GM19397 (cell line): ENCODE measurements at regions not wholly inside any gene's neighbourhood (a gene's known extent, or its start where the extent isn't known, plus 50 kb on each side); places are given as distances from the start of the nearest gene placed in this dataset.
"Not testable (repeated sequence)": the region's sequence is repeated elsewhere in the genome, so short reads cannot be mapped to it uniquely, and the experiment has no call there.

Experiments
- ATAC-seq: cut with Tn5 transposase; IDR thresholded peaks from one replicate; pipeline ENCODE4 v1.9.1; 2021; ENCODE audit warnings: mild to moderate bottlenecking, moderate library complexity; ENCODE audit not compliant: unreplicated experiment

DNA sequence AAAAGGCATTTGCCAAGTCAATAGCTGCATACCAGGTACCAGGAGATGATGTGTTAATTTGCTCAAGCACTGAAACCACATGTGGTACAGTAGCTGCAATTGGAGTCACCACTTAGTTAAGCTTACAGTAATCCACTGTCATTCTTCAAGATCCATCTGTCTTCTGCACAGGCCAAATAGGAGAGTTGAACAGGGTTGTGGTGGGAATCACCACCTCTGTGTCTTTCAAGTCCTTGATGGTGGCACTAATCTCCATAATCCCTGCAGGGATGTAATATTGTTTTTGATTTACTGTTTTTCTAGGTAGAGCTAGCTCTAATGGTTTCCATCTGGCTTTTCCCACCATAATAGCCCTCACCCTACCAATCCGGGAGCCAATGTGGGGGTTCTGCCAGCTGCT is 91.9 kb downstream of the FCRL5 start:
- no peak for ATAC-seq

GRCh38 chr1:157457279-157457678 is 95.0 kb downstream of the FCRL5 start:
- no peak for ATAC-seq

DNA sequence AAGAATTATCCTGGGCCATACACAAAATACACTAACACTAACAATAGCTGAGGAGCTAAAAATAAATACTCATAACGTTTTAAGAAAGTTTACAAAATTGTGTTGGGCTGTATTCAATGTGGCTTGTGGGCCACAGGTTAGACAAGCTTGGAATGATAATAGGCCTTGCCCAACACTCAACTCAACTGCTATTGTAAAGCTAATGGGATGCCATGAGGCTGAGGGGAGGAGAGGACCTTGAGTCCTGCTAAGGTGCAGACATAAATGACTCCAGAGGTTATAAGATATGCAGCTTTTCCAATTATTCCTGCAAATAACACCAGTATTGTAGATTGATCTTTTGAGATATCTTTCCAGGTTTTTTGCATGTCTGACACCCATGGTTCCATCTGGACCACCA is 97.0 kb downstream of the FCRL5 start:
- no peak for ATAC-seq

- no peak for ATAC-seq
Observed at GRCh38 chr1:157450106-157450505, 102.2 kb downstream of the FCRL5 start.

- no peak for ATAC-seq
Observed at GRCh38 chr1:157448636-157449035, 103.7 kb downstream of the FCRL5 start.

DNA sequence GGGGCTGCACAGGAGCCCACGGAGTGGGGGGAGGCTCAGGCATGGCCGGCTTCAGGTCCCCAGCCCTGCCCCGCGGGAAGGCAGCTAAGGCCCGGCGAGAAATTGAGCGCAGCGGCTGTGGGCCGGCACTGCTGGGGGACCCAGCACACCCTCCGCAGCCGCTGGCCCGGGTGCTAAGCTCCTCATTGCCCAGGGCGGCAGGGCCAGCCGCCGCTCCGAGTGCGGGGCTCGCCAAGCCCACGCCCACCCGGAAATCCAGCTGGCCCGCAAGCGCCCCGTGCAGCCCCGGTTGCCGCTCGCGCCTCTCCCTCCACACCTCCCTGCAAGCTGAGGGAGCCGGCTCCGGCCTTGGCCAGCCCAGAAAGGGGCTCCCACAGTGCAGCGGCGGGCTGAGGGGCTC is 106.0 kb downstream of the FCRL5 start:
- ATAC-seq = not testable (repeated sequence)

GRCh38 chr1:157445616-157446140 is 106.6 kb downstream of the FCRL5 start:
- not testable (repeated sequence) for ATAC-seq

DNA sequence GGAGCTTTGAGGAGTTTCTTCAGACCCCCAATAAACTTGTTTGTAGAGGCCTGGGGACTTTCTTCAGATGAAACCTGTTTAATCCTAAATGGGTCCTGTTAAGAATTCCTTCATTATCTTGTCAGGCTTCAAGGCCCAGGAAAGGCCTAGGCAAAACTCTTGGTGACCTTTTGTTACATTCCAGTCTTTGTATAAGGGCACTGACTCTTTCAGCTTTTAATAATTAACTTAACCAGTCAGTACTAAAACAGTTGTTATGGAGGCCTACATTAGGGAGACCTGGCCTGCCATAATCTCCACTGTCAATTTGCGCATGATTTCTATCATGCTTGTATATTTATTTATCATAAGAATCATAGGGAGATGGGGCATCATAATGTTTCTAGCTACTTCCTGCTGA is 110.2 kb downstream of the FCRL5 start:
- ATAC-seq = no peak

GRCh38 chr1:157439302-157439954 is 112.9 kb downstream of the FCRL5 start:
- no peak for ATAC-seq

- ATAC-seq = no peak
Observed at GRCh38 chr1:157438613-157439012, 113.7 kb downstream of the FCRL5 start.

DNA sequence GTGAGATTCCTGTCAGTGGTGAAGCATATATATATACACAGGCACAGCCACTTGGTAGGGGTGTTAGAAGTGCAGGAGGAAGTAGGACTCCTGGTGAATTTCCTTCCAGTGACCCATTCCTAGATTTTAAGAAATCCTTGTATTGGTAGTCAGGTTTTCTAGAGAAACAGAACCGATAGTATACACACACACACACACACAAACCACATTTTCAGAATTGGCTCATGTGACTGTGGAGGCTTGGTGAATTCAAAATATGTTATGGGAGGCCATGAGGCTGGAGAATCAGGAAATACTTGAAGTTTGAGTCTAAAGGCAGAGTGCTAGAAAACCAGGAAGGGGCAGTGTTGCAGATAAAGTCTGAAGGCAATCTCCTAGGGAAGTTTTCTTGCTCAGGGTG is 114.2 kb downstream of the FCRL5 start:
- no peak for ATAC-seq

DNA sequence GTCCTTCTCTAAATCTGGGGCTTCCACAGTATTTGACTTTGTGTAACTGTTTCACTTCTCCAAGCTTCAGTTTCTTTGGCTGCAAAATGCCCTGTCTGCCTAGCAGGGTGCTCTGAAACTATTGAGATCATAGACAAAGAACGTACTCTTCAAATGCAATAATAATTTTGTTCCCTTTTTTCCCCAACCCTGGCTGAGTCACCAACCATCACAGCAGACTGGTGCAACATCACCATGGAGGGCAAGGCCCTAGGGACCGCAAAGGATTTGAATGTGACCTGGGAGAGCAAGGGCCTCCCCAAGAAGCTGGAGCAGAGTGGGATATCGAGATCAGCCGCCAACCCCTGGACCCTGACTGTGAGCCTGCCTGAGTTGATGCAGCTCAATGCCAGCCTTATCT is 115.0 kb downstream of the FCRL5 start:
- no peak for ATAC-seq

DNA sequence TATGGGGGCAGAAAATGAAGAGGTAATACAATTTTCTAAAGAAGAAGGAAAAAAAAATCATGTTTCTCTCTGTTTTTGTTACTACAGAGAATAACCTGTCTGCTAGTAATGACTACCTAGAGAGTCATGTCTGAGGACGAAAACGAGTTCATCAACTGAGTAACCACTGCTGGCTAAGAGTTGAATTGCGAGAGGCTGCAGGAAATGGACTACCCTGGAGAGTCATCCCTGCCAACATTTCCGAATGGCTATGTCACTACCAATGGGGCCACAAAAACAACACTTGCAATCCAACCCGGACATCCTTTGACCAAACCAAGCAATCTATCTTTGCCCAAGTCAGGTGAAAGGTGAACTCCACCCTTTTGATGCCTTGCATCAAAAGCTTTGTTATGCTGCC is 120.6 kb downstream of the FCRL5 start:
- no peak for ATAC-seq

GRCh38 chr1:157429601-157430240 is 122.6 kb downstream of the FCRL5 start:
- no peak for ATAC-seq

DNA sequence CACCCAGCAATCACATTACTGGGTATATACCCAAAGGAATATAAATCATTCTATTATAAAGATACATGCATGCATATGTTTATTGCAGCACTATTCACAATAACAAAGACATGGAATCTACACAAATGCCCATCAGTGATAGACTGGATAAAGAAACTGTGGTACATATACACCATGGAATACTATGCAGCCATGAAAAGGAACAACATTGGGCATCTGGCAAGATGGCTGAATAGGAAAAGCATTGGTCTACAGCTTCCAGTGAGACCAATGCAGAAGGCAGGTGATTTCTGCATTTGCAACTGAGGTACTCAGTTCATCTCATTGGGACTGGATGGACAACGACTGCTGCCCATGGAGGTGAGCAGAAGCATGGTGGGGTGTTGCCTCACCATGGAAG is 128.6 kb downstream of the FCRL5 start:
- ATAC-seq = not testable (repeated sequence)

DNA sequence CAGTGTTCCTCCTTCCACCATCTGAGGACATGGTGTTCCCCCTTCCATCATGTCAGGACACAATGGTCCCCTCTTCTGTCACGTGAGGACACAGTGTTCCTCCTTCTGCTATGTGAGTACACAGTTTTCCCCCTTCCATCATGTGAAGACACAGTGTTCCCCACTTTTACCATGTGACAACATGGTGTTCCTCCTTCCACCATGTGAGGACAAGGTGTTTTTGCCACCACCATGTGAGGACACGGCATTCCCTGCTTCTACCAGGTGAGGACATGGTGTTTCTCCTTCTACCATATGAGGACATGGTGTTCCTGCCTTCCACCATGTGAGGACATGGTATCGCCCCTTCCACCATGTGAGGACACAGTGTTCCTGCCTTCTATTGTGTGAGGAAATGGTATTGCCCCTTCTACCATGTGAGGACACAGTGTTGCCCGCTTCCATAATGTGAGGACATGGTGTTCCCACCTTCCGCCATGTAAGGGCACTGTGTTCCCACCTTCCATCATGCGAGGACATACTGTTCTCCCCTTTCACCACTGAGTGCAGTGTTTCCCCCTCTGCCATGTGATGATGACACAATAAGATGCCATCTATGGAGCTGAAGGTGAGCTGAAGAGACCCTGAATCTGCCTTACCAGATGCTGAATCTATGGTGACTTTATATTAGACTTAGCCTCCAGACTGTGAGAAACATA is 132.3 kb downstream of the FCRL5 start:
- ATAC-seq = no peak

GRCh38 chr1:157418659-157419058 is 133.7 kb downstream of the FCRL5 start:
- no peak for ATAC-seq

GRCh38 chr1:157418231-157418630 is 134.1 kb downstream of the FCRL5 start:
- no peak for ATAC-seq

- no peak for ATAC-seq
Observed at GRCh38 chr1:157415661-157416060, 136.7 kb downstream of the FCRL5 start.

GRCh38 chr1:157412308-157412707 is 140.0 kb downstream of the FCRL5 start:
- no peak for ATAC-seq

GRCh38 chr1:157411769-157412168 is 140.5 kb downstream of the FCRL5 start:
- no peak for ATAC-seq

DNA sequence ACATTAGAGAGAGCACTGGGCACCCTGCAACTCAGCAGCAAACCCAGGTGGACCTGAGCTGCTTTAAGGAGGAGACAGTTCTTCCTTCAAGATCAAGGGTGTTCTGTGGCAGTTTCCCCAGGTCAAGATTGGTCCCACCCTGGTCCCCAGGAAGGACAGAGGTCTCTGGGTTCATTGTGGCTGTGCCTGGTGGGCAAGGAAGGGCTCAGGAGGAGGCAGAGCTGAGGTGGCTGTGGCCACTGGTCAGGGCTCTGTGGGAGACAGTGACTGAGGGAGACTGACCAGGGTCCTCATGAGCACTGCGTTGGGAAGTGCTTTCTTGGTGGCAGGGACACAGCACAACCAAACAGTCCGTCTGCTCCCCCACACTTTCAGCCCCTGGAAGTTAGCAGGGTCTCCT is 141.3 kb downstream of the FCRL5 start:
- no peak for ATAC-seq
